ENCODE measurements at regions not wholly inside any gene's neighbourhood (a gene's known extent, or its start where the extent isn't known, plus 50 kb on each side); places are given as distances from the start of the nearest gene placed in this dataset.

DNA sequence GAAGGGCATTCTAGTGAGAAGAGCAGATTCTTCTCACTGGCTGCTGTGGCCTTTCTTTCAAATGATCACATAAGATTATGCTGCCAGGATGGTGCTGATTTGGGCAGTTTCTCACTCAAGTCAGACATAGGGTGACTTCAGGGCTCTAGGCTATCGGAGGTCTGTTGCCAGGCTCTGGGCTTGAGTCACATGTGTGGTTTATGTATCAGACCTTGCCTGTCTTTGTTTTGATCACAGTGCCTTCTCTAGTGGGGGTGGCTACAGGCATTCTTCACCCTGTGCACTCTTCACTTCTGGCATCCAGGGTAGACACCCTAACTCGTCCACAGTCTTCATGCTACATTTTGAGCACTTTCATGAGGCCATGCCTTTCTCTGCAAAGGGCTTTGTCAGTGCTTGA, 823.7 kb upstream of the MAN1A1 start:
- Histone ChIP-seq H3K27ac (ENCODE audit: low read depth, low read length) (no peak overlapping the region), H3K27me3 (ENCODE audit: insufficient read depth, low read length) (no peaks in the 10 kb centered on the region), H3K4me1 (ENCODE audit: insufficient read depth, low read length) (no peaks in the 10 kb centered on the region), H3K9ac (ENCODE audit: low read depth, low read length) (no peak overlapping the region), H3K9me3 (ENCODE audit: insufficient read depth, low read depth, low read length) (no peaks in the 10 kb centered on the region), H3K4me3 (ENCODE audit: low read length) (no peak overlapping the region), H3K36me3 (ENCODE audit: insufficient read depth, low read length) (no peaks in the 10 kb centered on the region)
- 94% methylated on average over 2 of the region's 2 CpGs for WGBS

DNA sequence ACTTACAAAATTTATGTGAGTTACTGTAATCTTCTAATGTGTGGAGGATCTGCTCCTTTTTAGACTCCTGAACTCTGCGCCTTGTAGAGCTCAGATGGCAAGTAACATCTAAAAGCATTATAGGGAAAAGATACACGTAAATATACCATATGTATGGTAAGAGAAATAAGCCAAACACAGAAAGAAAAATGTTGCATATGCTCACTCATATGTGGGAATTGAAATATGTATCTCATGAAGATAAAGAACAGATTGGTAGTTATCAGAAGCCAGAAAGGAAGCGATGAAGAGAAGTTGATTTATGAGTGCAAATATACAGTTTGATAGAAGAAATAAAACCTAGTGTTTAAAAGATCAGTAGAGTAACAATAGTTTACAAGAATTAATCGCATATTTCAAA, 815.0 kb upstream of the MAN1A1 start:
- H3K36me3 ChIP-seq (ENCODE audit: insufficient read depth, low read length), result no peaks in the 10 kb centered on the region
- no peak overlapping the region for H3K9ac ChIP-seq (ENCODE audit: low read depth, low read length)
- no peaks in the 10 kb centered on the region for H3K27me3 ChIP-seq (ENCODE audit: insufficient read depth, low read length)
- H3K27ac ChIP-seq (ENCODE audit: low read depth, low read length), result no peak overlapping the region
- H3K4me3 ChIP-seq (ENCODE audit: low read length), result no peak overlapping the region
- H3K4me1 ChIP-seq (ENCODE audit: insufficient read depth, low read length), result no peaks in the 10 kb centered on the region
- no peaks in the 10 kb centered on the region for H3K9me3 ChIP-seq (ENCODE audit: insufficient read depth, low read depth, low read length)
- 97% methylated on average over 2 of the region's 4 CpGs for WGBS

DNA sequence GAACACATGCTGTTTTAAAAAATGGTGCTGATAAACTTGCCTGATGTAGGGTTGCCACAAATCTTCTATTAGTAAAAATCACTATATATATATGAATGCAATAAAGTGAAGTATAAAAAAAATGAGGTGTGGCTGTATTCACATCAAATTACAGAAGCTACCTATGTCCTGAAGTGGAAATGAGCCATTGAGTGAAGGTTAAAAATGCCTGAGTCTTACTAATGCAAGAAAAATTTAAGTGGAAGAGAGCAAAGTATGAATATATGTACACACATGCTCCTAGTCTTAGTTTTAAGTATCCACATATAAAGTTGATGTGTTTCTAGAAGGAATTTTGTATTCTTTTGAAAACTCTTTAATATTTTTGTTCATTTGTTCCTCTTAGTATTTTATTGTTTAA, 808.3 kb upstream of the MAN1A1 start:
- Histone ChIP-seq H3K27me3 (ENCODE audit: insufficient read depth, low read length) (no peaks in the 10 kb centered on the region), H3K27ac (ENCODE audit: low read depth, low read length) (no peak overlapping the region), H3K4me1 (ENCODE audit: insufficient read depth, low read length) (no peaks in the 10 kb centered on the region), H3K9me3 (ENCODE audit: insufficient read depth, low read depth, low read length) (no peaks in the 10 kb centered on the region), H3K9ac (ENCODE audit: low read depth, low read length) (no peak overlapping the region), H3K36me3 (ENCODE audit: insufficient read depth, low read length) (no peaks in the 10 kb centered on the region), H3K4me3 (ENCODE audit: low read length) (no peak overlapping the region)

DNA sequence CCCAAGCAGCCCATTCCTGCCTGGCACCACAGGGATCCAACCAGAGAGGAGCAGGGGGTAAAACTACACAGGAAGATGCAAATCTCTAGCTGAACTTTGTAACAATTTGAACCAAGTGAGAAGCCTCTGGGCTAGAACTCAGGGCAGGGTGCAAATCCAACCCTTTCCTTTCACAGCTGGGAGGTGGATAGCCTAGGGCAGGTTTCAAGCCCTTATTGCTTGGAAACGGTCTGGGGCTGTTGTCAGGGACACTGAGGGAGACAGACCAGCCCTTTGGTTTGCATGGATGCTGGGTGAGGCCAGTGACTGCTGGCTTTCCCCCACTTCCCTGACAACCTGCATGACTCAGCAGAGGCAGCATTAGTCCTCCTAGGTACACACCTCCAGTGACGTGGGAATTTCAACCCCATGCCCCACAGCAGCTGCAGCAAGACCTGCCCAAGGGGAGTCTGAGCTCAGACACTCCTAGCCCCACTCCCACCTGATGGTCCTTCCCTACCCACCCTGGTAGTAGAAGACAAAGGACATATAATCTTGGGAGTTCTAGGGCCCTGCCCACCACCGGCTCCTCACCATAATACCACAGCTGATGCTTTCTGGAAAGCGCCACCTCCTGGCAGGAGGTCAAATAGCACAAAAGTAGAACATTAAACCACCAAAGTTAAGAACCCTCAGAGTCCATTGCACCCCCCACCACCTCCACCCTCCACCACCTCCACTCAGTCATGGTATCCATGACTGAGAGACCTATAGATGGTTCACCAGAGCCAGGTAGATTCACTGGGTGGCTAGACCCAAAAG, 797.7 kb upstream of the MAN1A1 start:
- no peak overlapping the region for H3K27ac ChIP-seq (ENCODE audit: low read depth, low read length)
- H3K4me3 ChIP-seq (ENCODE audit: low read length), result no peak overlapping the region
- H3K27me3 ChIP-seq (ENCODE audit: insufficient read depth, low read length), result no peaks in the 10 kb centered on the region
- H3K4me1 ChIP-seq (ENCODE audit: insufficient read depth, low read length), result no peaks in the 10 kb centered on the region
- no peaks in the 10 kb centered on the region for H3K36me3 ChIP-seq (ENCODE audit: insufficient read depth, low read length)
- no peak overlapping the region for H3K9ac ChIP-seq (ENCODE audit: low read depth, low read length)
- no peaks in the 10 kb centered on the region for H3K9me3 ChIP-seq (ENCODE audit: insufficient read depth, low read depth, low read length)
- 95% methylated on average over 4 of the region's 4 CpGs for WGBS

DNA sequence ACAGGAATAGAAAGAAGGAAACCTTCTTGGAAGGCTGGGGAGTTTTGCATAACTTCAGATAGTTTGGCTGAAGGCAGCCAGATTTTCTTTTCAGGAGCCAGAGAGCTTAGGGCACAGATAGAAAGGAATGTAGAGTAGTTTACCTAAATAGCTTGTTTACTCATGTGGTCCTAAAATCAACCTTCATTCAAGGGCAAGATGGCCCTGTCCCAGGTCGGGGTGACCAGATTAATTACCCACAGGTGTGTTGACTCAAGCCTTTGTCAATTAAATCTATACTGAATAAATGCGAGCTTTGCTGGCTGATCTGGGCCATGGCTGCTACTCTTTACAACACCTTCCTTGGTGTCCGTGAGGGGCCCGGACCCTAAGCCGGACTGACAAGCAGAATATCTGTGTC, 792.0 kb upstream of the MAN1A1 start:
- WGBS, result 87% methylated on average over 5 of the region's 5 CpGs
- Histone ChIP-seq H3K9ac (ENCODE audit: low read depth, low read length) (no peak overlapping the region), H3K36me3 (ENCODE audit: insufficient read depth, low read length) (no peaks in the 10 kb centered on the region), H3K4me1 (ENCODE audit: insufficient read depth, low read length) (no peaks in the 10 kb centered on the region), H3K27me3 (ENCODE audit: insufficient read depth, low read length) (no peaks in the 10 kb centered on the region), H3K4me3 (ENCODE audit: low read length) (no peak overlapping the region), H3K27ac (ENCODE audit: low read depth, low read length) (no peak overlapping the region), H3K9me3 (ENCODE audit: insufficient read depth, low read depth, low read length) (no peaks in the 10 kb centered on the region)

DNA sequence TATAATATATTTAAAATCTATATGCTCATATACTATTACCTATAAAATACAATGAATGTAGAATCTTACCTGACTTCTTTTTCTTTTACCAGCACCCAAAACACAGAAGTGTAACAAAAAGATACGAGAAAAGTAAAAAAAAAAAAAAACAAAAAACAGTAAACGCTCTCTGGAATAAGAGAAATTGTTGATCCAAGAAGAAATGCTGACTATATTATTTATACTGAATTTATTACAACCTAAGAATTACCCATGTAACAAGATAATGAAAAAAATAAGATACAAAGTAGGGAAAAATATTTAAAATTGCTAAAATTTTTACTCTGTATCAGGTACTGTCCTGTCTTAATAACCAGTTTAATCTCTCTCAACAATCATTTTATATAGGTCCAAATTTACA, 787.9 kb upstream of the MAN1A1 start:
- WGBS, result no CpG with 5 or more reads among the region's 2 CpGs
- H3K4me3 ChIP-seq (ENCODE audit: low read length), result no peak overlapping the region
- H3K4me1 ChIP-seq (ENCODE audit: insufficient read depth, low read length), result no peaks in the 10 kb centered on the region
- H3K36me3 ChIP-seq (ENCODE audit: insufficient read depth, low read length), result no peaks in the 10 kb centered on the region
- no peaks in the 10 kb centered on the region for H3K9me3 ChIP-seq (ENCODE audit: insufficient read depth, low read depth, low read length)
- H3K9ac ChIP-seq (ENCODE audit: low read depth, low read length), result no peak overlapping the region
- H3K27me3 ChIP-seq (ENCODE audit: insufficient read depth, low read length), result no peaks in the 10 kb centered on the region
- H3K27ac ChIP-seq (ENCODE audit: low read depth, low read length), result no peak overlapping the region

DNA sequence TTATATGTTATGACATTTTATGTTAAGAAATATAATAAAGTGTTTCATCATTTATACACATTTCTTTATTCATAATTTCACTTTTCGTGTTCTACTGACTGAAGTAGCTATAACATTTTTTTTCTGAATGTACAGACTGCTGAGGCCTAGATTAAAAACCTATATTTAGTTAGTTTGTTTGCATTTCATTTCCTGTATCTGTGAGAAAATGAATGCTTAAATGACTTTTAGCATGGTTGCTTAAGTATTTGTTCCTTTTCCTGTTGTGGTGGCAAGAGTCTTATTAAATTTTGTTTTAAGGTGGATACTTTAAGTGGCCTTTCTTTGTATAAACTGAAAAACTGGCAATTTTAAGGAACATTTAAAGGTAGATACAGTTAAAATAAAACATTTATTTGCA, 779.7 kb upstream of the MAN1A1 start:
- H3K27me3 ChIP-seq (ENCODE audit: insufficient read depth, low read length), result no peaks in the 10 kb centered on the region
- no peaks in the 10 kb centered on the region for H3K9me3 ChIP-seq (ENCODE audit: insufficient read depth, low read depth, low read length)
- WGBS, result 100% methylated on average over 1 of the region's 1 CpG
- H3K27ac ChIP-seq (ENCODE audit: low read depth, low read length), result no peak overlapping the region
- H3K4me1 ChIP-seq (ENCODE audit: insufficient read depth, low read length), result no peaks in the 10 kb centered on the region
- no peak overlapping the region for H3K4me3 ChIP-seq (ENCODE audit: low read length)
- H3K36me3 ChIP-seq (ENCODE audit: insufficient read depth, low read length), result no peaks in the 10 kb centered on the region
- H3K9ac ChIP-seq (ENCODE audit: low read depth, low read length), result no peak overlapping the region

DNA sequence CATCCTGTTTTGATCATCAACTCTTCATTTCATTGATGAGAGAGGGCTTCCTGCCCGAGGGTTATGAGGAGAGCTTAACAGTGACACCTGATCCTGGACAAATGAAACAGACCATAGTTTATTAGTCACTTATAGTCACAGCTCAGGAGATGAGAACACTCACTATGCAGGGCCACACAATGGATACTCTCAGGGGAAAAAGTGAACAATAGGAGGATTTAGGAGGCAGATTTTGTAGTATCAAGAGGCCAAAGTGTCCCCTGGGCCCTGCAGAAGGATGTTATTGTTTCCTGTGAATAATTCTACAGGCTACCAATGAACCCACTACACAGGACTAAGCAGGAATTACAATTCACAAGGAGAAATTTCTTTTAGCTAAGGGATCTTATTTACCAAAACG, 772.8 kb upstream of the MAN1A1 start:
- no peak overlapping the region for H3K9ac ChIP-seq (ENCODE audit: low read depth, low read length)
- H3K4me1 ChIP-seq (ENCODE audit: insufficient read depth, low read length), result 0 out of 2 replicates have a peak, but pooled peaks cover 7% of the 10 kb centered on the region
- H3K27ac ChIP-seq (ENCODE audit: low read depth, low read length), result no peak overlapping the region
- 100% methylated on average over 1 of the region's 2 CpGs for WGBS
- no peaks in the 10 kb centered on the region for H3K27me3 ChIP-seq (ENCODE audit: insufficient read depth, low read length)
- no peak overlapping the region for H3K4me3 ChIP-seq (ENCODE audit: low read length)
- H3K36me3 ChIP-seq (ENCODE audit: insufficient read depth, low read length), result no peaks in the 10 kb centered on the region
- no peaks in the 10 kb centered on the region for H3K9me3 ChIP-seq (ENCODE audit: insufficient read depth, low read depth, low read length)

DNA sequence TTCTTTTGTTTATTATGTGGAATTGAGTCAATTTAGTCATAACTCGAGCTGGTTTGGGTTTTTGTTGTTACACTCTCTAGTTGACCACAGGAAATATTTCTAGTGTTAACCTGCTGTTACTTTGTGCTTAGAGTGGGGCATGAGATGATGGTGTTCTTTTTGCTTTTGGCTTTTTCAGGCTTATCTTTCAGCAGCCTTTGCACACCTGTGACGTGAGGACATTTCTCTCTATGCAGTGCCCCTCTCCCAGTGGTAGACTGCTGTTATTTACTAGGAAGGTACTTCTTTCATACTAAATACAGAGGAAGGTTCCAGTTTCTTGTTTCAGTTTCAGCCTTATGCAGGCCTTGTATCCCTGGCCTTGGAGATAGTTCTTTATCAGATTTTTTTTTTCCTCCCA, 766.8 kb upstream of the MAN1A1 start:
- Histone ChIP-seq H3K27me3 (ENCODE audit: insufficient read depth, low read length) (no peaks in the 10 kb centered on the region), H3K4me1 (ENCODE audit: insufficient read depth, low read length) (0 out of 2 replicates have a peak, but pooled peaks cover 7% of the 10 kb centered on the region), H3K9me3 (ENCODE audit: insufficient read depth, low read depth, low read length) (no peaks in the 10 kb centered on the region), H3K4me3 (ENCODE audit: low read length) (no peak overlapping the region), H3K36me3 (ENCODE audit: insufficient read depth, low read length) (no peaks in the 10 kb centered on the region), H3K27ac (ENCODE audit: low read depth, low read length) (no peak overlapping the region), H3K9ac (ENCODE audit: low read depth, low read length) (no peak overlapping the region)
- 89% methylated on average over 2 of the region's 2 CpGs for WGBS

DNA sequence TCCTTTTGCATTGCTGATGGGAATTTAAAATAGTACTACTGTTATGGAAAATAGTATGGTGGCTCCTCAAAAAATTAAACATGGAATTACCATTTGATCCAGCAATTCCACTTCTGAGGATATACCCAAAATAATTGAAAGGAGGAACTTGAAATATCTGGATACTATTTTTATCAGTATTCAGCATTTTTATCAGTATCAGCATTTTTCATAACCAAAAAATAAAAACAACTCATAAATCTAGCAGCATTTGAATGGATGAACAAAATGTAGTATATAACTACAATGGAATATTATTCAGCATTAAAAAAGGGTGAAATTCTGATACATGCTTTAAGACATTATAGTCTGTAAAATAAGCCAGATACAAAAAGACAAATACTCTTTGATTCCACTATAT, 763.4 kb upstream of the MAN1A1 start:
- Histone ChIP-seq H3K9ac (ENCODE audit: low read depth, low read length) (no peak overlapping the region), H3K27me3 (ENCODE audit: insufficient read depth, low read length) (no peaks in the 10 kb centered on the region), H3K36me3 (ENCODE audit: insufficient read depth, low read length) (no peaks in the 10 kb centered on the region), H3K27ac (ENCODE audit: low read depth, low read length) (no peak overlapping the region), H3K4me3 (ENCODE audit: low read length) (no peak overlapping the region), H3K9me3 (ENCODE audit: insufficient read depth, low read depth, low read length) (no peaks in the 10 kb centered on the region), H3K4me1 (ENCODE audit: insufficient read depth, low read length) (0 out of 2 replicates have a peak, but pooled peaks cover 4% of the 10 kb centered on the region)

DNA sequence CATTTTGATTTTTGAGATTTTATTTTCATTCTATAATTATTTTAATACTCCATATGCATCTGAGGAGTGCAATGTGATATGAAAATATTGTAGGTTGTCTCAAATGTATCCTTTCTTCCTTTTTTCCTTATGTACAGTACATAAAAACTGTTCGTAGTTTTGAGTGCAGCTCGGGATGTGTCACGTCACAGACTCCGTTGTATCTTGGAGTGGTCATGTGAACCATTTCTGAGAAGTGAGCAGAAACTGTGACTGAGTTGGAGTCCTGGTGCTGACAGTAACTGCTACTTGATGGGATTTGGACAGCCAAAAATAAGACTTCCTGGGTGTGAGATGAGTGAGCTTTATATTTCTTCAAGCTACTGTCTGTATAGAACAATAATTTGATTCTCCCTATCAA, 761.4 kb upstream of the MAN1A1 start:
- H3K4me1 ChIP-seq (ENCODE audit: insufficient read depth, low read length), result no peaks in the 10 kb centered on the region
- no peak overlapping the region for H3K27ac ChIP-seq (ENCODE audit: low read depth, low read length)
- H3K27me3 ChIP-seq (ENCODE audit: insufficient read depth, low read length), result no peaks in the 10 kb centered on the region
- H3K9ac ChIP-seq (ENCODE audit: low read depth, low read length), result no peak overlapping the region
- WGBS, result 97% methylated on average over 4 of the region's 4 CpGs
- no peaks in the 10 kb centered on the region for H3K36me3 ChIP-seq (ENCODE audit: insufficient read depth, low read length)
- no peaks in the 10 kb centered on the region for H3K9me3 ChIP-seq (ENCODE audit: insufficient read depth, low read depth, low read length)
- no peak overlapping the region for H3K4me3 ChIP-seq (ENCODE audit: low read length)
